ENCODE measurements at regions not wholly inside any gene's neighbourhood (a gene's known extent, or its start where the extent isn't known, plus 50 kb on each side); places are given as distances from the start of the nearest gene placed in this dataset.

- no peaks in the 10 kb centered on the region for H3K36me3 Mint-ChIP-seq (ENCODE audit: low read depth)
- ATAC-seq (ENCODE audit: poor library complexity) (no peak), DNase-seq (no peak)
- intact Hi-C loops (cut with DNase I, micrococcal nuclease): no loop called here
- POLR2A ChIA-PET: no interaction called here
- CTCF ChIA-PET: no interaction called here
- H3K4me3 ChIP-seq (ENCODE audit: low read length): no peak overlapping the region
- H3K9me3 Mint-ChIP-seq: peaks cover 3% of the 10 kb centered on the region
- no peaks in the 10 kb centered on the region for H3K27me3 ChIP-seq (ENCODE audit: control insufficient read depth in 1 of 2, insufficient read depth in 2 of 2, low read length in 2 of 2)
- H3K27me3 Mint-ChIP-seq: no peaks in the 10 kb centered on the region
- H3K27ac ChIP-seq (ENCODE audit: low read depth in 1 of 2, low read length in 2 of 2): no peak overlapping the region
- H3K4me1 Mint-ChIP-seq (ENCODE audit: low read depth): no peaks in the 10 kb centered on the region
- H3K4me3 Mint-ChIP-seq: no peak overlapping the region
- TF ChIP-seq CTCF (IDR thresholded peaks at IDR 0.05): no peak
- no peak overlapping the region for H3K27ac Mint-ChIP-seq
- no peaks in the 10 kb centered on the region for H3K4me1 ChIP-seq (ENCODE audit: insufficient read depth, low read length)
- peaks cover 0 to 4% of the 10 kb centered on the region in 2 experiments for H3K9me3 ChIP-seq (ENCODE audit: control insufficient read depth in 1 of 2, insufficient read depth in 1 of 2, low read length in 2 of 2)
- H3K36me3 ChIP-seq (ENCODE audit: insufficient read depth, low read length): no peaks in the 10 kb centered on the region
Observed at GRCh38 chr6:19325335-19325789, 511.8 kb upstream of the ID4 start.

- Mint-ChIP-seq H3K4me1 (ENCODE audit: low read depth) (no peaks in the 10 kb centered on the region), H3K27me3 (no peaks in the 10 kb centered on the region), H3K27ac (no peak overlapping the region), H3K9me3 (no peaks in the 10 kb centered on the region), H3K4me3 (no peak overlapping the region), H3K36me3 (ENCODE audit: low read depth) (no peaks in the 10 kb centered on the region)
- no peak for TF ChIP-seq CTCF (IDR thresholded peaks at IDR 0.05)
- H3K9me3 ChIP-seq (ENCODE audit: control insufficient read depth in 1 of 2, insufficient read depth in 1 of 2, low read length in 2 of 2): peaks cover 0 to 4% of the 10 kb centered on the region in 2 experiments
- H3K27ac ChIP-seq (ENCODE audit: low read depth in 1 of 2, low read length in 2 of 2): no peak overlapping the region
- H3K4me3 ChIP-seq (ENCODE audit: low read length): no peak overlapping the region
- H3K4me1 ChIP-seq (ENCODE audit: insufficient read depth, low read length): no peaks in the 10 kb centered on the region
- no peaks in the 10 kb centered on the region for H3K36me3 ChIP-seq (ENCODE audit: insufficient read depth, low read length)
- intact Hi-C loops (cut with DNase I, micrococcal nuclease): no loop called here
- DNase-seq: no peak
- POLR2A ChIA-PET: no interaction called here
- no peaks in the 10 kb centered on the region for H3K27me3 ChIP-seq (ENCODE audit: control insufficient read depth in 1 of 2, insufficient read depth in 2 of 2, low read length in 2 of 2)
- CTCF ChIA-PET: no interaction called here
- ATAC-seq (ENCODE audit: poor library complexity): no peak
Observed at GRCh38 chr6:19327241-19327640, 509.9 kb upstream of the ID4 start.

GRCh38 chr6:19327661-19328060 lies 509.5 kb upstream of the ID4 start:
- ChIA-PET POLR2A (no interaction called here), CTCF (no interaction called here)
- H3K27me3 ChIP-seq (ENCODE audit: control insufficient read depth in 1 of 2, insufficient read depth in 2 of 2, low read length in 2 of 2): no peaks in the 10 kb centered on the region
- Mint-ChIP-seq H3K36me3 (ENCODE audit: low read depth) (no peaks in the 10 kb centered on the region), H3K27ac (no peak overlapping the region), H3K27me3 (no peaks in the 10 kb centered on the region), H3K4me3 (no peak overlapping the region), H3K4me1 (ENCODE audit: low read depth) (no peaks in the 10 kb centered on the region), H3K9me3 (peaks cover 1% of the 10 kb centered on the region)
- no peak for ATAC-seq (ENCODE audit: poor library complexity)
- H3K4me3 ChIP-seq (ENCODE audit: low read length): no peak overlapping the region
- TF ChIP-seq CTCF (IDR thresholded peaks at IDR 0.05): no peak
- intact Hi-C loops (cut with DNase I, micrococcal nuclease): no loop called here
- H3K36me3 ChIP-seq (ENCODE audit: insufficient read depth, low read length): no peaks in the 10 kb centered on the region
- no peak overlapping the region for H3K27ac ChIP-seq (ENCODE audit: low read depth in 1 of 2, low read length in 2 of 2)
- no peaks in the 10 kb centered on the region for H3K4me1 ChIP-seq (ENCODE audit: insufficient read depth, low read length)
- H3K9me3 ChIP-seq (ENCODE audit: control insufficient read depth in 1 of 2, insufficient read depth in 1 of 2, low read length in 2 of 2): peaks cover 0 to 4% of the 10 kb centered on the region in 2 experiments
- DNase-seq: no peak

Measured in CD4-positive, alpha-beta T cell (primary cell).